HG03460 (cell line): ENCODE measurements at regions not wholly inside any gene's neighbourhood (a gene's known extent, or its start where the extent isn't known, plus 50 kb on each side); places are given as distances from the start of the nearest gene placed in this dataset.

Experiments
- ATAC-seq: cut with Tn5 transposase; IDR thresholded peaks from one replicate; pipeline ENCODE4 v1.9.1; 2021; ENCODE audit not compliant: unreplicated experiment

DNA sequence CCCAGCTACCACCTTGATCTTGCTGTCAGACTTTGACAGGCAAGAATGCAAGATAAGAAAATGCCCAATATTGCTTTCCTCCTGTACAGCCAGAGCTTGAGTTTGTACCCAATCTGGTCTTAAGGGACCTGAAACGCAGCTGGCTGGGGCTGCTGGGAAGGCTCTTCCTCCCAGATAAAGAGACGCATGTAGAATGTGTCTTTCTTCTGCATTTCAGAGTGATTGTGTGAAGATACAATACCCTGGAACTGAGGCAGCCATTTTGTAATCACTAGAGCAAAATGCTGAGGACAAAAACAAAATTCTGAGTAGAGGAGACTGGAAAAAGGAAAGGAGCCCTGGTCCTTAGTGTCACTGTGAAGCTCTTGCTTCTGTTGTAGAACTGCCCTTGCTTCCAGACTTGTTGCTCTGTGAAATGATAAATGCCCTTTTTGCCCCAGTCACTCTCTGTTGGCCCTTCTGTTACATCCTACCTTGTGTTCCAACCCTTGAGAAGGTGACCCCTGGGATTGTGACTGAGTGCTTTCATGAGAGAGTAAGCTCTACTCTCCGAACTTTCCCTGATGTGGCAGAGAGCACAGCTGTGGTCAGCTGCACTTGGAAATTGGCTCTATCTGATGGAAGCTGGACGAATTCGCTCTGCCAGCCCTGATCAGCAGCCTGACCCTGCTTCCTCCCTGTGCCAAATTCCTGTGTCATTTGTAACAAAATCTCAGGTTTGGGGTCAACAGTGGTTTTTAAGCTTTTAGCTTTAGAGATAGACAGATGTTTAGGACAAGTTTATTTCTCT lies 137.4 kb upstream of the RBMS1 start:
- ATAC-seq = no peak

DNA sequence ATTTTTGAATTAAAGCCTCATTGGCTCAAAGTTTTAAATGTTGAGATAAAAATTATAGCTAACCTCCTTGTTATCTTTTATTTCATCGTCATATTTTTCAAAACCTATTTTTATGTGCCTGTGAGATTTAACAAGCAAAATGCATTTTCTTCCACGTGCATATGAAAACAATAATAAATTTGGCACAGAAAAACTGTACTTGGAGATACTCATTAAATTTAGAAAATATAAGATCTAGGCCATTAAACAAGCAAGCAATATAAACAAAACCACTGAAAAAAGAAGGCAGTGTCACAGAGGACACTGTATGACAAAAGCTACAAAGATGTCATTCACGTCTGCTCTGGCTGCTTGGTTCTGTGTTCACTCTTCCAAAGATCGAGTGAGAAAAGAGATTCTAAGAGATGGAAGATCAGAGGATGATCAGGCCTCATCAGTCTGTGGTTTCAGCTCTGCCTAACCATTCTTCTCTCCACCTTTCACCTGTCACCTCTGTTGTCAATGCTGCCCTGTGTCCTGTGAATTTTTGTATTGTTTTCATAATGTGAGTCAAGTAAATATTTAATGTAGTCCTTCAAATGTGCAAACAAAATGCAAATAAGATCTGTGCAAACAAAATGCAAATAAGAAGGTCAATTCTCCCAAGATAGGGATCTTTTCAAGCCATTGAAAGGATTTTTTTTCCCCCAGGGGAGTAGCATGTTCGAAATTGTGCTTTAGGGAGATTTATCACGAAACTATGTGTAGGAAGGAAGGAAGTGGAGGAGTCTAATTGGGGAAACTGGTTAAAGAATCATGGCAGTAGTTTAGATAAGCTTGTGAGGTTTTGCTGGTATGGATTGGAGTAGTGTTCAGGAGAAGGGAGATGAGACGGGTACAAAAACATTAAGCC lies 138.7 kb upstream of the RBMS1 start:
- no peak for ATAC-seq

DNA sequence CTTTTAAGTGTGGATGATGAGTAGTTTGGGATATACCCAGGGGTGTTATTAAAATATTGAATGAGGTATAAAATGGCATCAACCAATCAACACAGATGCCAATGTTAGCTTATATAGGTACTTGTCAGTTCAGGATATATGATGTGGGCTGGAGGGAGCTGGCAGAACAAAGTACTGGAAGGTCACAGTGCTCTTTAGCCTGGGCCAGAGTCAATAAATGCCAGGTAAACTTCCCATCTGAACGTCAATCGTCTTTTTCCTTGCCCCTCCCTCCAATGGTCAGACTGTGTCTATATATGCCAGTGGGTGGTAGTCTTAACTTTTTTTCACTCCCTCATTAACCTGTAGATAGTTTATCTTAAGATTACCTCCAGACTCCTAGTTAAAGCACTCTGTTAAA lies 140.8 kb upstream of the RBMS1 start:
- ATAC-seq = no peak

DNA sequence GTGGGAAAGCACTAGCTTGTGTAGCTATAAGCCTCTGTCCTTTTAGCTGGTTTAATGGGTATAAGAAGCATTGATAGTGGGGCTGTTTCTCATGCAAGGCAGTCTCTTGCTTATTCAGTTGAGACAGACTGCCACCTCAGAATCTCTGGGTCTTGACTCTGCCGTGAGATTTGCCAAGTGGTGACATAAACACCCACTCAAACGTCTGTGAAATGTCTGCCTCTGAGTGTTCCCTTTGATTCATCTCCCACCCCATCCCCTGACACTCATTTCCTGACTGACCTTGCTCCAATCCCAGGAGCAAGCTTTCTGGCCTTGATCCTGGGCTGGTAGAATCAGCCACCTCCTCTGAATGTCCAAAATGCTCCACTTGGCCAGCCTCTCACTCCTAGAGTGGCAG lies 141.9 kb upstream of the RBMS1 start:
- no peak for ATAC-seq

DNA sequence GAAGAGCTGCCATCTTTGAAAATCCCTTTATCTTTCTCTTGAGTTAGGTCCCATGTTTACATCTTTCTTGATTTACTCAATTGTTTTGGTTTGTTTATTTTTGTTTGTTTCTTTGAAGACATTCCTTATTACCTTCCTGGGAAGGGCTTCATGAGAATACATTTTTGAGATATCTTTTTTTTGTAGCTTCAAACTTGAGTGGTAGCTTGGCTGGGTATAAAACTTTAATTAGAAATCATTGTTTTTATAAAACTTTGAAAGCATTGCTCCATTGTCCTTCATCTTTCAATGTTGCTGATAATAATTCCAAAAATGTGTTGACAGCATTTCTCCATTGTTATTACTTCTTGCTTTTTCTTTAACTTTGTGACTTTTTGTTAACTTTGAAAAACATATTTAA lies 145.9 kb upstream of the RBMS1 start:
- ATAC-seq = no peak

DNA sequence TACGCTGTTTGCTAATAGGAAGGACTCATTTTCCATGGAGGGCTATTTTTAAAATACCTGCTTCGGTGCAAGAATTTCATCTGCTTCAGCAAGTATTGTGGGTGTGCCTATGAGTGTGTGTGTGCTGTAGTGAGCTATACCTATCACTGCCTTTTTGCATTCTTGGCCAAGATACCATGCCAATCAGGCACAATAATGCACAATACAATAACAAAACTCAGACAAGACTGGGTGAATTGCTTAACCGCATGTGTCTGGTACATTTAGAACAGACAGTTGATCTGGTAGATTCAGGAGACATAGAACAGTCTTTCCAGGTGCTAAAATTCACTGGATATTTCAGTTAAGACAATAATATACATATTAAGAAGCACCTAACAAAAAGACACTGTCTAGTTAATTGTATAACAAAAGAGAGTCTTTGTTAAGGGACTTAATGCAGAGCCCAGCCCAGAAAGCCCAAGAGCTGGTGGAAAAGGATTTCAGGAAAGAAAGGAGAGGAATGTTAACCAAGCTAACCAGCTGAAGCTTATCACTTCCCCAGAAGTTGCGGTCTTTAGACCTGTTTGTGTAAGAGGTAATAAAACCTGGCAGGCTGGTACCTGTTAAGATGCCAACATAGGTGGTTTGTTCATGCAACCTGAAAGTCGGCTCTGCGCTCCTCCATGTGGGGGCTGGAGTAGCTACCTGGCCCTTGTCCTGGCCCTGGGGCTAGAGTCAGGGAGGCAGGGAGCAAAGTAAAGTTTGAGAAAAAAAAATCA lies 153.3 kb upstream of the RBMS1 start:
- no peak for ATAC-seq

DNA sequence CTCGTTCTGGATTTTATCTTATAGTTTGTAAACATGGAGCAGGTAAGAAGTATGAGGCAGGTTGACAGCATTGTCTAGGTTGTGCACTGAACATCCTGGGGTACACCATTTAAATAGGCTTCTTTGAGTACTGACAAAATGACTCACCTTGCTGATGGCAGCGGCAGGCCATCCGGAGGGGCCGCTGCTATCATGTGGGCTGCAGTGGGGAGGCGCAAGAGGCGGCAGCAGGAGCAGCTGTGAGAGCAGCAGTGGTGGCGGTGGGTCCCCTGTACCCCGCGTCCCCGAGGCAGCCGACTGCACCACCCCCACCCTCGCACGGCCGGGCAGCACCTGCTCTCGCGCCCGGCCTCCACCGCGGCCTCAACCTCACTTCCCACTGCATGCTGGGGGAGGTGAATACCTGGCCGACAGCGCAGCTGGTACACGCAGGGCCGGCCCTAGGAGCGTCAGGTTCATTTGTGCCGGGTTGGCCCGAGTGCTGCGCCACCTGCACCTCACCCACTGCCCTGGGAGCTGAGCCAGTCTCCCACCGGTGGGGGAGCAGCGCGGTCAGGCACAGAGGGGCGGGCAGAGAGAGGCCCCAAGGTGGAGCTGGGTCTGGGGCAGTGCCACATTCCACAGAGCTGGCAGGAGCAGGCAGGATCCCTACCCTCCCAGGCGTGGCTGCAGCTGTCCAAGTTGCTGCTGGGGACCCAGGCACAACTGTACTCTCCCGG lies 154.5 kb upstream of the RBMS1 start:
- no peak for ATAC-seq

DNA sequence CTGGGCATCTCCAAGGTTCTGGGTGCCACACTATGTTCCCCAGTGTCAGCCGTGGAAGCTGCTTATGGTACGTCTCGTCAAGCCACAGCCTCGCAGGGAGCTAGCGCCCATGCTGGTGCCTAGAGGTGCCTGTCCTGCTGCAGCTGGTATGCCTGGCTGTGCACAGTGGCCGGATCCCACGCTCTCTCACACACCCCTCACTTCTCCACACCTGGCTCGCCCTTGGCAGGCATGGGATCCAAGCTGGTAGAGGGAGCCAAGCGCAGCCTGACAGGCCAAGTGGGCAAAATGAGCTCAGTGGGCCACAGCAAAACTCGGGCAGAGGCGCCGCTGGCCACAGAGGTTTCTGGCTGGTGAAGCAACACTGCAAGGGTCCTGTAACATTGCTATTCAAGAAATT lies 156.1 kb upstream of the RBMS1 start:
- ATAC-seq = no peak

DNA sequence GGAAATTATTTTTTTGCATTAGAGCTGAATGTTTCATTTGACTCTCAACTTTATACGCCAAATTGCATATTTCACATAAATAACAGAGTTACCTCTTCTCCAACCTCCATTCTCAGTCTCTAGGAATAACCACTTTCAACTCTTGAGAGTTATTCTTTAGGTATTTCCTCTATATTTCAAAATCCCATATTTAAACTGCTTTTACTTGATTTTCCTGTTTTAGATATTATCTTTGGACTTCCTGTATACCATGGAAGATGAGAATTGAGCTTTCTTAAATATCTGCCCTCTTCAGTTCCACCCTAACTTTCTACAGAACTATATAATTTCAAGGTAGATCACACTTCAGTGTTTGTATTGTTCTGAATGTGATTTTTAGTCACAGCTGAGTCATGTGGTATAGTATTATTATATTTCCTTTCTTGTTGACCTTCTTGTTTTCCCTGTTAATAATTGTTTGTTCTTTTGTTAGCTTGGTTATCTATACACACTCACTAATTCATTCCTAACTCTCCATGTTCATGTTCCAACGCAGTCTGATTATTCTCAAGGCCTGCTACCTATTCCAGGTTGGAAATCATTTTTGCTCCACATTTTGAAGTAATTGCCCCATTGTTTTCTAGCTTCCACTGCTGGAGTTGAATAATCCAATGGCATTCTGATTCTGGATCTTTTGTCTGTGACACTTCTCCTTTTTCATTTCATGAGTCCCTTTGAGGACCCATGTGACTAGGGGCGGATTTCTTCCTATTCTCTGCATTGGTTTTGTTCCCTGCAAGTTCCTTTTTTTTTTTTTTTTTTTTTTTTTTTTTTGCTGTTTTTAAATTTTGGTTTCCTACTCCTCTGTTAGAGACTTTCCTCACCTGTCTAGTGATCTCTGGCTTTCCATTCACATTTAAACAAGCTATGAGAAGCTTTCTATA lies 156.8 kb upstream of the RBMS1 start:
- ATAC-seq = no peak

DNA sequence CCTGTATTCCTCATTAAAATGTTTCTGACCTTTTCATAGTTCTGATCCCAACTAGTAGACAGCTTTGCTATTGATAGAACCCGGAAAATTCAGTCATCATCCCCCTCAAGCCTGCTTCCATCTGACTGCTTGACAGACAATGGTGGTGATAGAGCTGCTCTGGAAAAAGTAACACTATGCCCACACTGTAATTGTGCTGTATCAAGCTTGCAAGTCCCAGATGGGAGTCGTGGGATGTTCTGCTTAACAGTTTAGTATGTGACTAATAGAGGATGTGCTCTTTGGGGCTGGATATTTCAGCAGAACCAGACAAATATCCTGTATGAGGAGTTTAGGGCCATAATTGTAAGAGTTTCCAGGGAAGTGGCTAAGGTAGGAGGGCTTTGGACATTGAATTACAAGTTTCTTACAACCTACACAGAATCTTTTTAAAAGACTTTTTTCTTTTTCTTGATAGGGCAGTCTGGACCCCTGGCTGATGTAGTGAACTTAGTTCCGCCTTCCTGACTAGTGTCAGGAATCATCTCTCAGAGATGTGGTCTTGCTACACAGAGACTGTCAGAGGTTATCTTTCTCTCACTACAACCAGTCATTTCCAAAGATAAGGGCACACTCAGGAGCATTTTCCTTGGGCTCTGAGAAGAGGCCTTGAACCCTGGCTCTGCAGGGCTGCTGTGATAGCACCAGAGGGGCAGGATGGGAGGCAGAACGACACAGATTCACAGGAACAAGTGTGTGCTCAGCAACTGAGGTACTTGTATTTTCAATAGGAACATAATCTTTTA lies 158.0 kb upstream of the RBMS1 start:
- ATAC-seq = no peak

DNA sequence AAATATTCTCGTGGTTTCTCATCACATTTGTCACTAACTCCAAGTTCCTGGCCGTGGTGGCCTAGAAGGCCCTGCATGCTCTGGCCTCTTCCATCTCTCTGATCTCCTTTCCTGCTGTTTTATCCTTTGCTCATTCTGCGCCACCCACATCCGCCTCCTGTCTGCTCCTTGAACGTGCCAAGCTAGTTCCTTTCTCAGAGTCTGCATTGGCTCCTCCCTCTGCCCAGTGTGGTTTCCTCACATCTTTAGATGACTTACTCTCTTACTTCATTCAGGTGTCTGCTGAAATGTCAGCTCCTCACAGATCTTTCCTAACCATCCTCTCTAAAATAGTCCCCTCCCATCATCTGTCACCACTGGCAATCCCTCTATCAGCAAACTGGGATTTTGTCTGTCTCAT lies 158.6 kb upstream of the RBMS1 start:
- no peak for ATAC-seq

DNA sequence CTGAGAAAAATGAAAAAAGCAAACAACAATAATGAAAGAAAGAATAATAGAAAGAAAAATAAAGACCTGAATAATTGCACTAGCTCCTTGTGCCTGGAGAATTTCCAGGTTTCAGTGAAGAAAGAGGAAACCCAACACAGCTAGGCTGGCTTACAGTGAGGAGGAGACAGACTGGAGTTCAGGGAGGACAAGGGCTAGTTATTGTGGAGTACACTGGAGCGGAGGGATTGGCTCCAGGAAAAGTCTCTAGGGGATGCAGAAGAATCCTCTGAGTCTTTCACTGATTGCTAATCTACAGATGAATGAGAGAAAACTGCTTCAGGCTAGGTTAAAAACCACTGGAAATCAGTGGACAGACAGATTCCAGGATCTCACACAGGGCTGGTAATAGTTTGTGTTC lies 163.6 kb upstream of the RBMS1 start:
- no peak for ATAC-seq

DNA sequence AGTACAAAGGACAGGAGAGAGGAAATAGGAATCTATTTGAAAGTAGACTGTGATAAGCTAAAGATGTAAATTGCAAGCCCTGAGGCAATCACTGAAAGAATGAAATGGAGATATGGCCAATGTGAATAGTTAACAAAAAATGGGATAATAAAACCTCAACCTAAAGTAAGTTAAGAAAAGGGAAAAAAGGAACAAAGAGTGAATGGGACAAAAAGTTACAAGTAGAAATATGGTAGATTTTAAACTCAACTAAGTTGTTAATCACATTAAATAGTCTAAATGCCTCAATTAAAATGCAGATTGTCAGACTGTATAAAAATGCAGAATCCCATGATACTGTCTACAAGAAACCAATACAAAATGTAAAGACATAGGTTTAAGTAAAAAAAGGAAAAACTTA lies 165.2 kb upstream of the RBMS1 start:
- no peak for ATAC-seq

DNA sequence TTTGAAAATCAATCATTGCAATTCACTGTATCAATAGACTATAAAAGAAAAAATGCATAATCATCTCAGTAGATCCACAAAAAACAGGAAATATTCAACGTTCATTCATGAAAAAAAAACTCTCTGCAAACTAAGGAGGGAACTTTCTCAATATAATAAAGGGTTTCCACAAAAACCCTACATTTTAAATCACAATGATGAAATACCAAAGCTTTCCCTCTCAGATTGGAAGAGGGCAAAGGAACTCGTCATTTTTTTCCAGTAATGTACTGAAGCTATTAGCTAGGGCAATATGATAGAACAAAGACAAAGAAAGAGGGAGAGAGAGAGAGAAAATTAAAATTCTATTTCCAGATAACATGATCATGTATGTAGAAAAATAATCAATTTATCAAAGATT lies 167.1 kb upstream of the RBMS1 start:
- no peak for ATAC-seq

DNA sequence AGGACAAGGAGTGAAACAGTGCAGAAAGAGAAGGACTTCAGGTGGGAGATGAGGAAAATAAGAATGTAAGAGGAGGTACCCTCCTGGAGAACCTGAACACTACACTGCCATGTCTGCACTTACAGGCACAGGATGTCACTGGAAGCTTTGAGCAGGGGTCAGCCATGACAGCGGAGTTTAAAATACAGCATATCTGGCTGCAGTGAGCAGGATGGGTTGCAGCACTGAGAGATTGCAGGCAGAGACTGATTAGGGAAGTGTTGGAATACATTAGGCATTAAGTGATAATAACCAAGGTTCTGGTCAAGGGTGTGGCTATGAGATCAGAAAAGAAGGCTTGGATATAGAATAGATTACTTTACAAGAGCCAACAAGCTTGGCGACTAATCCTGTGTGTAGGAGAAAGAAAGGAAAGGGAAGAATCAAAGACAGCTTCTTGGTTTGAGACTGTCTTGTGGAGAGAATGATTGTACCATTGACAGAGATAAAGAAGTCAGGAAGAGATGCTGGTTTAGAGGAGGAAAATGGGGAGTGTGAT lies 171.1 kb upstream of the RBMS1 start:
- ATAC-seq = no peak

DNA sequence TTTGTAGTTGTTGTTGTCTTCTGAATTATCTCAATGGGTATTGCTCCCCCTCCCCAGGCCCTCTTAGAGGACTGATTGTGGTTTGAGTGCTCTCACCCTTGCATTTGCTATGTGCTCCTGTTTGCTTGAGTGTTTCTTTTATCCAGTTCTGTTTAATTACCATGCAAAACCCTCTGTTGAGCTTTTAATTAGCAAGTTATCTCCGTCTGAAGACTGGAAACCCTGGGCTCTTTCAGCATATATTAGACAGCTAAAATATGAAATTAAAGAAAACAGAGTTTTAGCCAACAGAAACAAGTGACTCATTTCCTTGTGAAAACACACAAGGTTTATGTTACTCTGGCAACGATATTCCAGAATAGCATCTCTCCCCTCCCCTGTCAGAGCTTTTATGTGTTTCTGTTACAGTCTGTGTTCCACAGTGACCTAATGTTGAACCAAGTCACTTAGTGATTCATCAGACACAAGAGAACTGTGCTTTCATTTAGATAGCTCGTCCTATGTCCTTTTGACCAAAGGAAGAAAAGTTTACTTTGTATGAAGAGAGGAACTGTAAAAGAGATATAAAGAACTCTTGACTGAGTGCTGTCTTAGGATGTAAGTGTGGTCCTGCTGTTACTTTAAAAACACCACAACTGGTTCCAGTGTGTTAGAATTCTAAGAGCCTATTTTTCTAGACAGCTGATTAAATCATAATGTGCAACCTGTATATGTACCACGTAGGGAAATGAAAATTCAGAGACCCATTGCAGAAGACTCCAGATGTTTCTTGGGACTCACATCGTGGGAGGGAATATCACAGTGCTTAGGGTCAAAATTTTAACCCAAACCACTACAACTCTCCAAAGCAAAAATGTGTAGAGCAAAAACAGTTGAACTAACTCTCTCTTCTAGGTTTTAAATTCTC lies 172.8 kb upstream of the RBMS1 start:
- peak; percentile 72 for ATAC-seq

DNA sequence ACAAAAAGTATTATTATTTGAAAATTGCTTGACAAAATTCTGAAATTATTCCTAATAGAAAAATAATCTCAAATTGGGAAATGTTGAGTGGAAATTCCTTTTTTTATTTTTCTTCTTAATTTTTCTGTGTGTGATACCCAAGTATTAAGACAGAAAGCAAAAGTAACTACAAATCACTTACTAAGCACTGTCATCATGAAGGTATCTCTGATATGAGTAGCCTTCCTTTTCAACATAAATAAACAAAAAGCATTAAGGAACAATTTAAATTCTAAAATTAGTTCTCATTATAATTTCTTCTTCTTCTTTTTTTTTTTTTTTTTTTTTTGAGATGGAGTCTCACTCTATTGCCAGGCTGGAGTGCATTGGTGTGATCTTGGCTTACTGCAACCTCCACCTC lies 174.2 kb upstream of the RBMS1 start:
- no peak for ATAC-seq

DNA sequence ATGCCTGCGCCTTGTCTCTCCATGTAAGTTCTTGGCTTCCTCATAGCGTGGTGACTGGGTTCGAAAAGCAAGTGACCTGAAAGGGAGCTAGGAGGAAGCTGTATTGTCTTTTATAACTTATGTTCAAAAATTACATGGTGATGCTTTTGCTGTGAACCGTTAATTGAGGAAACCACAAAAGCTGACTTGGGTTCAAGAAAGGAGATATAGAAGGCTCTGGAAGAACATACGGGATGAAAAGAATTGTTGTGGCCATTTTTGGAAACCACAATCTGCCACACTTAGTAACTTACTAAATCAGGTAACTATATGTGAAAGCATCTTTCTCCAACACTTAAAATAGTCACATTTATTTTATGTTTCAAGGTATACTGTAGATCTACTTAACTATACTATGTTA lies 177.0 kb upstream of the RBMS1 start:
- ATAC-seq = no peak
